B cell (primary cell): ENCODE measurements at regions not wholly inside any gene's neighbourhood (a gene's known extent, or its start where the extent isn't known, plus 50 kb on each side); places are given as distances from the start of the nearest gene placed in this dataset.

Experiments
- ATAC-seq: fragments of 200-7000 bp; cut with Tn5 transposase; one replicate; pipeline ENCODE4 v1.10.0; 2021; ENCODE audit warnings: low read depth, mild to moderate bottlenecking, moderate number of reproducible peaks, moderate library complexity
- CTCF ChIA-PET: fragments of 350-600 bp; sonication (Branson Sonifier 250); formaldehyde crosslinking; loops from one replicate; lab custom pipeline; 2021; ENCODE audit warnings: antibody characterized with exemption, inconsistent platforms; lab: Charles Lee
- POLR2A ChIA-PET: fragments of 350-600 bp; sonication (Branson Sonifier 250); formaldehyde crosslinking; loops from one replicate; lab custom pipeline; 2021; ENCODE audit warnings: antibody characterized with exemption; lab: Charles Lee
- DNase-seq: peaks from one replicate; pipeline ENCODE4 v3.0.0; 2013
- H2AFZ ChIP-seq: 2 replicates; pipeline ENCODE4 v1.6.1; 2012; ENCODE audit warnings: mild to moderate bottlenecking, low read depth, low read length; ENCODE audit not compliant: insufficient read depth, poor library complexity, severe bottlenecking
- H3K27ac ChIP-seq, 2 donors: 1 replicate in 1 of 2; 2 replicates in 1 of 2; pipeline ENCODE4 v1.5.1; 2012 to 2013; ENCODE audit warnings: low read length in 2 of 2, mild to moderate bottlenecking in 2 of 2, moderate library complexity in 1 of 2
- H3K27me3 ChIP-seq, 4 experiments: fragments of 200-600 bp in 1 of 4; sonication (generic) in 1 of 4; replicated peaks in 1 of 4; 1 replicate in 2 of 4; 2 replicates in 2 of 4; pipeline versions ENCODE4 v1.6.1 to v1.7.0; 2013 to 2016; ENCODE audit warnings: low read length in 3 of 4, mild to moderate bottlenecking in 2 of 4, mixed read lengths in 1 of 4, moderate library complexity in 1 of 4; ENCODE audit not compliant: insufficient read depth in 4 of 4, control insufficient read depth in 3 of 4; ENCODE audit errors: control extremely low read depth in 1 of 4
- H3K36me3 ChIP-seq, 2 experiments: replicated peaks in 1 of 2; 1 replicate in 1 of 2; 2 replicates in 1 of 2; pipeline versions ENCODE4 v1.6.1 to v1.7.1; 2013; ENCODE audit warnings: low read length in 1 of 2; ENCODE audit not compliant: insufficient read depth in 2 of 2, control insufficient read depth in 1 of 2; ENCODE audit errors: control extremely low read depth in 1 of 2, extremely low read depth in 1 of 2
- H3K4me1 ChIP-seq, 2 donors: fragments of 200-600 bp in 1 of 2; sonication (generic) in 1 of 2; 1 replicate in 1 of 2; 2 replicates in 1 of 2; pipeline versions ENCODE4 v1.5.1 to v1.6.1; 2013 to 2017; ENCODE audit warnings: low read length in 2 of 2; ENCODE audit not compliant: control insufficient read depth in 2 of 2, insufficient read depth in 2 of 2
- H3K4me2 ChIP-seq: replicated peaks from 2 replicates; pipeline ENCODE3; 2012; ENCODE audit warnings: mild to moderate bottlenecking, low read depth, low read length; ENCODE audit not compliant: poor library complexity, severe bottlenecking
- H3K4me3 ChIP-seq, 5 experiments: fragments of 200-600 bp in 1 of 5; sonication (generic) in 1 of 5; 1 replicate in 3 of 5; 2 replicates in 2 of 5; pipeline versions ENCODE4 v1.5.1 to v1.7.0; 2011 to 2016; ENCODE audit warnings: low read length in 4 of 5, mild to moderate bottlenecking in 4 of 5, low read depth in 2 of 5, control low read depth in 1 of 5, moderate library complexity in 1 of 5; ENCODE audit not compliant: insufficient read depth in 1 of 5; ENCODE audit errors: control extremely low read depth in 1 of 5, extremely low read depth in 1 of 5
- H3K79me2 ChIP-seq: fragments of 200-600 bp; sonication (generic); one replicate; pipeline ENCODE4 v1.6.0; 2016; ENCODE audit warnings: low read length; ENCODE audit not compliant: control insufficient read depth, insufficient read depth
- H3K9ac ChIP-seq: fragments of 200-600 bp; sonication (generic); 2 replicates; pipeline ENCODE4 v1.6.1; 2017; ENCODE audit warnings: mild to moderate bottlenecking, low read length, moderate library complexity
- H3K9me3 ChIP-seq, 3 donors: one replicate each; pipeline versions ENCODE4 v1.6.1 to v1.7.1; 2013; ENCODE audit warnings: low read length in 2 of 3; ENCODE audit not compliant: control insufficient read depth in 2 of 3, insufficient read depth in 1 of 3; ENCODE audit errors: control extremely low read depth in 1 of 3
- H4K20me1 ChIP-seq: 2 replicates; pipeline ENCODE4 v1.6.0; 2012; ENCODE audit warnings: mild to moderate bottlenecking, low read length; ENCODE audit not compliant: insufficient read depth, control insufficient read depth, poor library complexity, severe bottlenecking
- H3K27ac Mint-ChIP-seq: one replicate; pipeline ENCODE4 v1.8.0; 2021; ENCODE audit warnings: mixed read lengths
- H3K27me3 Mint-ChIP-seq: one replicate; pipeline ENCODE4 v1.8.0; 2021; ENCODE audit warnings: mixed read lengths
- H3K4me1 Mint-ChIP-seq: one replicate; pipeline ENCODE4 v1.8.0; 2021; ENCODE audit warnings: mixed read lengths
- H3K4me3 Mint-ChIP-seq: one replicate; pipeline ENCODE4 v1.8.0; 2021; ENCODE audit warnings: mixed read lengths
- H3K9me3 Mint-ChIP-seq: one replicate; pipeline ENCODE4 v1.8.0; 2022; ENCODE audit warnings: mixed read lengths; ENCODE audit not compliant: insufficient read depth
- EZH2 ChIP-seq: IDR thresholded peaks from 2 replicates; pipeline ENCODE4 v1.6.1; 2012; ENCODE audit warnings: borderline replicate concordance, low read depth, mild to moderate bottlenecking, moderate library complexity, low read length; ENCODE audit not compliant: insufficient read depth, poor library complexity, severe bottlenecking
- WGBS: methylation state at CpG from one replicate; pipeline ENCODE4 v1.1.5; 2013; ENCODE audit warnings: missing lambda C conversion rate; ENCODE audit not compliant: insufficient coverage; 5-methylcytosine and 5-hydroxymethylcytosine counted together
- intact Hi-C: fragments of 100-400 bp; cut with micrococcal nuclease; formaldehyde crosslinking; loops from one replicate; pipeline ENCODE4 v1.10.0; 2022
- TF ChIP-seq, protein P1 (sequence below): fragments of 200-600 bp; IDR thresholded peaks from one replicate; pipeline ENCODE4 v1.8.0; 2022; ENCODE audit warnings: antibody characterized with exemption, mild to moderate bottlenecking

DNA sequence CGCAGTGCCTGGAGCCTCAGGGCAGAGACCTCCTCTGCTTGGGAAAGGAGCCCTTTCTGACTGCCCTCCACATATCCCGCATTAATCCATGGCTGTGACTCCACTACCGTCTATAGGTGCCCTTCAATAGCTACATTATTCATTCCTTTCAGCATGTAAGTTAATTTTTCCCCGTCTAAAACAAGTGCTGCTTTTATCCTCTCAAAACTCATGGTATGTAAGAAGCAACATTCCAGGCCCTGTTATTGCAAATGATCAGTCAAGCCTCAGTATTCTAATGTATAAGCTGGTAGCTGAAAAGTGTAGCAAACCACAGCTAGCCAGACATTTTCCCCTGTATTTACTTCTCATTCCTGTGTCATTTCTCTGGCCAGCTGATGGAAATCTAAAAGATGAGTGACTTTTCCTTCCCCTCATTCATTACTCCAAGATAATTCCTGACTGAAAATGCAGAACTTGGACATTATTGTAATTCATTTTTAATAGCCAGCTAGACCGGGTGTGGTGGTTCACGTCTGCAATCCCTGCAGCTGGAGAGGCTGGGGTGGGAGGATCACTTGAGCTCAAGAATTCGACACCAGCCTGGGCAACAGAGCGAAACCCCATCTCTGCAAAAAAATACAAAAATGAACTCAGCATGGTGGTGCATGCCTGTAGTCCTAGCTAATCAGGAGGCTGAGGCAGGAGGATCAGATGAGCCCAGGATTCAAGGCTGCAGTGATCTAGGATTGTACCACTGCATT, 88.5 kb upstream of the SOD1 start:
- peaks cover 7% of the 10 kb centered on the region for H3K9me3 Mint-ChIP-seq

GRCh38 chr21:31566611-31567010, 92.9 kb upstream of the SOD1 start:
- Histone ChIP-seq H3K36me3 (no peaks in the 10 kb centered on the region), H2AFZ (no peak overlapping the region), H3K4me1 (no peaks in the 10 kb centered on the region), H3K27ac (no peak overlapping the region), H3K4me3 (no peak overlapping the region), H3K4me2 (no peak overlapping the region), H3K9ac (no peak overlapping the region), H3K9me3 (no peaks in the 10 kb centered on the region), H3K27me3 (no peaks in the 10 kb centered on the region), H4K20me1 (no peaks in the 10 kb centered on the region), H3K79me2 (no peaks in the 10 kb centered on the region)
- ChIA-PET CTCF (no interaction called here), POLR2A (no interaction called here)
- no peak for ATAC-seq
- Mint-ChIP-seq H3K4me1 (no peaks in the 10 kb centered on the region), H3K27ac (no peak overlapping the region), H3K9me3 (no peaks in the 10 kb centered on the region), H3K4me3 (no peak overlapping the region), H3K27me3 (peaks cover 5% of the 10 kb centered on the region)
- intact Hi-C loops, result no loop called here
- WGBS, result 78% methylated on average over 6 of the region's 7 CpGs
- DNase-seq, result no peak
- TF ChIP-seq EZH2, result no peak
- TF ChIP-seq, protein P1, sequence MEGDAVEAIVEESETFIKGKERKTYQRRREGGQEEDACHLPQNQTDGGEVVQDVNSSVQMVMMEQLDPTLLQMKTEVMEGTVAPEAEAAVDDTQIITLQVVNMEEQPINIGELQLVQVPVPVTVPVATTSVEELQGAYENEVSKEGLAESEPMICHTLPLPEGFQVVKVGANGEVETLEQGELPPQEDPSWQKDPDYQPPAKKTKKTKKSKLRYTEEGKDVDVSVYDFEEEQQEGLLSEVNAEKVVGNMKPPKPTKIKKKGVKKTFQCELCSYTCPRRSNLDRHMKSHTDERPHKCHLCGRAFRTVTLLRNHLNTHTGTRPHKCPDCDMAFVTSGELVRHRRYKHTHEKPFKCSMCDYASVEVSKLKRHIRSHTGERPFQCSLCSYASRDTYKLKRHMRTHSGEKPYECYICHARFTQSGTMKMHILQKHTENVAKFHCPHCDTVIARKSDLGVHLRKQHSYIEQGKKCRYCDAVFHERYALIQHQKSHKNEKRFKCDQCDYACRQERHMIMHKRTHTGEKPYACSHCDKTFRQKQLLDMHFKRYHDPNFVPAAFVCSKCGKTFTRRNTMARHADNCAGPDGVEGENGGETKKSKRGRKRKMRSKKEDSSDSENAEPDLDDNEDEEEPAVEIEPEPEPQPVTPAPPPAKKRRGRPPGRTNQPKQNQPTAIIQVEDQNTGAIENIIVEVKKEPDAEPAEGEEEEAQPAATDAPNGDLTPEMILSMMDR, result no peak

More for the DNA sequence above, 88.5 kb upstream of the SOD1 start:
- H3K79me2 ChIP-seq, result no peaks in the 10 kb centered on the region
- no peaks in the 10 kb centered on the region for H3K4me1 Mint-ChIP-seq
- no peak overlapping the region for H3K4me2 ChIP-seq
- intact Hi-C loops, result no loop called here
- no peaks in the 10 kb centered on the region for H3K36me3 ChIP-seq
- no peak overlapping the region for H3K4me3 Mint-ChIP-seq
- DNase-seq (no peak), ATAC-seq (no peak)
- no peaks in the 10 kb centered on the region for H3K4me1 ChIP-seq
- H3K4me3 ChIP-seq, result no peak overlapping the region
- no peak overlapping the region for H2AFZ ChIP-seq
- H3K27me3 ChIP-seq, result no peaks in the 10 kb centered on the region
- H3K27ac ChIP-seq, result no peak overlapping the region
- no peaks in the 10 kb centered on the region for H4K20me1 ChIP-seq
- ChIA-PET POLR2A (no interaction called here), CTCF (interaction anchor here (0.7 to 2.5 kb wide), 2 partner anchors 10 to 682 kb away, joined by 3 to 12 read pairs; no protein-coding TSS in a partner anchor)
- H3K9me3 ChIP-seq, result peaks cover 0 to 6% (median 2%) of the 10 kb centered on the region in 3 donors
- peaks cover 5% of the 10 kb centered on the region for H3K27me3 Mint-ChIP-seq
- no peak overlapping the region for H3K27ac Mint-ChIP-seq
- no peak overlapping the region for H3K9ac ChIP-seq
- TF ChIP-seq, protein P1, result no peak
- no peak for TF ChIP-seq EZH2
- WGBS, result 96% methylated on average over 4 of the region's 8 CpGs
